WI38 (cell line): ENCODE measurements at regions not wholly inside any gene's neighbourhood (a gene's known extent, or its start where the extent isn't known, plus 50 kb on each side); places are given as distances from the start of the nearest gene placed in this dataset.

Source experiments
- H3K4me3 ChIP-seq: 2 replicates; pipeline ENCODE4 v1.5.1; 2011; ENCODE audit warnings: low read depth, mild to moderate bottlenecking, control low read depth, low read length
- TF ChIP-seq, protein P1 (sequence below): IDR thresholded peaks from 2 replicates; pipeline ENCODE4 v1.5.1; 2012; ENCODE audit warnings: low read depth, mild to moderate bottlenecking, control low read depth, low read length

DNA sequence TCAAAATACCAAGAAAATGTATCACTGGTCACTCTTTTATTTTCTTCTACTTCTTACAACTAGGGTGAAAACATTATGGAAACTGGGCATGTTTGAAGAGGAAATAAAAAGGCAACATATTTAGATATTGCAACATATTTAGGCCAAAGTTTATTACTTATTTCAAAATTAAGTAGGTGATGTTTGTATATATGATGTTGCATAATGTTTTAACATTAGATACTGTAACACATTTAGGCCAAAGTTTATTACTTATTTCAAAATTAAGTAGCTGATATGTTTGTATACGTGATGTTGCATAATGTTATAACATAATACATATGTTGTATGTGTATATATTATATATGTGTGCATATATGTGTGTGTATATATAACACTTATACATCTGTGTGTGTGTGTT is 451.3 kb downstream of the LIG4 start:
- no peak overlapping the region for H3K4me3 ChIP-seq
- TF ChIP-seq, protein P1, sequence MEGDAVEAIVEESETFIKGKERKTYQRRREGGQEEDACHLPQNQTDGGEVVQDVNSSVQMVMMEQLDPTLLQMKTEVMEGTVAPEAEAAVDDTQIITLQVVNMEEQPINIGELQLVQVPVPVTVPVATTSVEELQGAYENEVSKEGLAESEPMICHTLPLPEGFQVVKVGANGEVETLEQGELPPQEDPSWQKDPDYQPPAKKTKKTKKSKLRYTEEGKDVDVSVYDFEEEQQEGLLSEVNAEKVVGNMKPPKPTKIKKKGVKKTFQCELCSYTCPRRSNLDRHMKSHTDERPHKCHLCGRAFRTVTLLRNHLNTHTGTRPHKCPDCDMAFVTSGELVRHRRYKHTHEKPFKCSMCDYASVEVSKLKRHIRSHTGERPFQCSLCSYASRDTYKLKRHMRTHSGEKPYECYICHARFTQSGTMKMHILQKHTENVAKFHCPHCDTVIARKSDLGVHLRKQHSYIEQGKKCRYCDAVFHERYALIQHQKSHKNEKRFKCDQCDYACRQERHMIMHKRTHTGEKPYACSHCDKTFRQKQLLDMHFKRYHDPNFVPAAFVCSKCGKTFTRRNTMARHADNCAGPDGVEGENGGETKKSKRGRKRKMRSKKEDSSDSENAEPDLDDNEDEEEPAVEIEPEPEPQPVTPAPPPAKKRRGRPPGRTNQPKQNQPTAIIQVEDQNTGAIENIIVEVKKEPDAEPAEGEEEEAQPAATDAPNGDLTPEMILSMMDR = no peak

DNA sequence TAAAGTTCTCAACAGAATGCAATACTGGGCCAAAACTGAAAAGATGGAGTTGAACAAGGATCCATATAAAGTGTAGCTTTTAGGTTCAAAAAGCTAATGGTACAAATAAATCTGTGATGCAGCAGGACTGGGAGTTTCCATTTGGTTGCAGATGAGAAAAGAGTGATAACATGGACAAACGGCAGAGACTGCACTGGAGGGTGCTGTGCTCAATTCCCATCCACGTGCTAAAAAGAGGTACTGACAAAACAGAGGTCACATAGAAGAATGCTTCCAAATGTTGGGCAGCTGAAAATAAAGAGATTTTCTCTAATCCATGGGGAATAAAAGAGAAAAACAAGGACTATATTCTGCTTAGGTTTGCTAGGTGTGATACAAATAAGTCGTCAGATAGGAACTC is 461.6 kb downstream of the LIG4 start:
- no peak overlapping the region for H3K4me3 ChIP-seq
- TF ChIP-seq, protein P1 = no peak

DNA sequence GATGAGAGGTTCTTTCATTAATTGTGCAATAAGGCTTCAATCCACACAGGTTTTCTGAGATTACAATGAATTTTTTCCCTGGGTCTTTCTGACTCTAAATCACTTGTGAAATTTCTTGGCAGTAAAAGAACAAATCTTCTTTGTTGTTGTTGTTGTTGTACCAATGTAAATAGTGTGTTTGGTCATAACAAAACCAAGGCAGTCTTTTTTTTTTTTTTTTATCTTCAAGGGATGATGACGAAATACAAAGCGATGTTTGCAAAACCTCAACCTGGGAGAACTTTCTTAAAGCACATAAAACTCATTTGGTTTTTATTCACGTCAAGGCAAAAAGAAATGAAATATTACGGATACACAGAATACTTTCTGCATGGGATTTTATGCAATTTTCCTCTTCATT is 462.0 kb downstream of the LIG4 start:
- no peak overlapping the region for H3K4me3 ChIP-seq
- TF ChIP-seq, protein P1 = no peak

DNA sequence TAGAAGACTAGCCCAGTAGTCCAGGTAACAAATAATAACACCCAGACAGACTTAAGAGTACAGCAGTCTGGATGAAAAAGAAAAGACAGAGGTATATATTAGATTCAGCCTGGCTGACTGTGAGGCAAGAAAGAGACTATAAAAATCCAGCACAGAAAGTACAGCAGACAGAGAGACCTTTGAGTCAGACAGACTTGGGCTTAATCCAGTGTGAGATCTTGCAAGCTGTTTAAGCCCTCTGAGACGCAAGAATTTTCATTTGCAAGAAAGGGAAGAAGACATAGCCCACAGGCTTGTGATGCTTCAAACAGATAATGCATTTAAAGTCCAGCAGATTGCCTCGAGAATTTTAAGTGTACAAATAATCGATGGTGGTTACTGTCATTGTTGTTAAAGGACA is 471.4 kb downstream of the LIG4 start:
- no peak overlapping the region; the same call in 1 of the 2 replicates for H3K4me3 ChIP-seq
- TF ChIP-seq, protein P1 = no peak

DNA sequence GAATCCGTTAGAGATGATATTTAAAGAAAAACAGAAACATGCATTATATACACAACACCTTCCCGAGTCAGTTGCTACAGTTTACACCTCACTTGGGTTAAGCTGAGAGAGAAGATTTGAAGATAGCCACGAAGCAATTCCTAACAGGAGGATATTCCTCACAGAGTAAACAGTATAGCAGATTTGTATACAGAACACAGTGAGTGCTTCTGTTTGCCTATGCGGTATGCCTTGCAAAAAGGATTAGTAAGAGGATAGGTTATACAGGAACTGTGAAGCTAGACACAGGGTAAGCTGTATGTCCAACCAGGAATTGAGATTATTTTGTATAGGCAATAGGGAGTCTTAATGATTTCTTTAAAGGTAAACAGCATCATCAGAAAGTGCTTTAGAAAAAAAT is 471.8 kb downstream of the LIG4 start:
- peak overlapping the region; percentile 40 for H3K4me3 ChIP-seq
- TF ChIP-seq, protein P1 = no peak

DNA sequence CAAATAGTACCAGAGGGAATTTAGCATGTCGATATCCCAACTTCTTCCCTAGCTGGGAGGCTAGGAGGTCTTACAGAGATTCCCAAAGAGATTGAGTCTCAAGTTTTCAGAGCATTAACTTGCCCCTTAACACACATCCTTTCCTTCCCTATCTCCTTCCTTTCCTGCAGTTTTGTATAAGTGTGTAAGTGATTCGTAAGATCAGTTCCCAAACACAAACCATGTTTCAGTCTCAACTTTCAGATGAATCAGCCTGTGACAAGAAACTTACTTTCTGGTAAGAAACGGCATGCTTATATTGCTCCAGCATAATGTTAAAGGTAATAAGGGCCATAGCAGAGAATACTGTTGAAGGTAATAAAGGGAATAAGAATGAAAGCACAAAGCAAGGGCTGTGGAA is 472.2 kb downstream of the LIG4 start:
- TF ChIP-seq, protein P1 = no peak
- H3K4me3 ChIP-seq = peak overlapping the region; percentile 40

DNA sequence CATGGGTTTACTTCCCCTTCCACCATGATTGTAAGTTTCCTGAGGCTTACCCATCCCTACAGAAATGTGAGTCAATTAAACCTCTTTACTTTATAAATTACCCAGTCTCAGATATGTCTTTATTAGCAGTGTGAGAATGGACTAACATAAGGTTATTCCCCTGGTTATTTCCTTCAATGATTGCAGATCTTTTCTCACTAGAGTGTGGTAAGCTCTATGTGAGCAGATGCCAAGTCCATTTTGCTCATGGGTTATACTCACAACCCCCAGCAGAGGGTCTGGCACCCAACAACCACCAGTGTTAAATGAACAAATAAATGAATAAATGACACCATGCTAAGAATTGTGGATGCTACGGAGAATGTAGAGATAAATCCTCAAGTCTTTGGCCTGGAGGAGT is 472.8 kb downstream of the LIG4 start:
- H3K4me3 ChIP-seq = no peak overlapping the region
- TF ChIP-seq, protein P1 = peak; percentile 5; the same call in 1 of the 2 replicates
